ENCODE measurements at regions not wholly inside any gene's neighbourhood (a gene's known extent, or its start where the extent isn't known, plus 50 kb on each side); places are given as distances from the start of the nearest gene placed in this dataset.
A peak's percentile ranks its signal among the peaks of the same experiment; 100 is the strongest.
"Not testable (repeated sequence)": the region's sequence is repeated elsewhere in the genome, so short reads cannot be mapped to it uniquely, and the experiment has no call there.

- no peak for DNase-seq (ENCODE audit: low spot score)
These were observed 402.5 kb downstream of the PTPRC start for GRCh38 chr1:199041173-199041914.

- no peak for DNase-seq (ENCODE audit: low spot score)
These were observed 403.4 kb downstream of the PTPRC start for GRCh38 chr1:199042193-199042592.

GRCh38 chr1:199044191-199044590 lies 405.4 kb downstream of the PTPRC start:
- no peak for DNase-seq (ENCODE audit: low spot score)

GRCh38 chr1:199046618-199047017 lies 407.8 kb downstream of the PTPRC start:
- DNase-seq (ENCODE audit: low spot score) = no peak

- no peak for DNase-seq (ENCODE audit: low spot score)
These were observed 415.9 kb downstream of the PTPRC start for GRCh38 chr1:199054694-199055093.

GRCh38 chr1:199057322-199057721 lies 418.5 kb downstream of the PTPRC start:
- no peak for DNase-seq (ENCODE audit: low spot score)

GRCh38 chr1:199058281-199058680 lies 419.4 kb downstream of the PTPRC start:
- DNase-seq (ENCODE audit: low spot score) = no peak

- no peak for DNase-seq (ENCODE audit: low spot score)
These were observed 426.1 kb downstream of the PTPRC start for GRCh38 chr1:199064971-199065370.

GRCh38 chr1:199067483-199067882 lies 428.6 kb downstream of the PTPRC start:
- no peak for DNase-seq (ENCODE audit: low spot score)

- no peak for DNase-seq (ENCODE audit: low spot score)
These were observed 432.2 kb downstream of the PTPRC start for GRCh38 chr1:199071080-199071479.

GRCh38 chr1:199073166-199073565 lies 434.3 kb downstream of the PTPRC start:
- DNase-seq (ENCODE audit: low spot score) = no peak

- no peak for DNase-seq (ENCODE audit: low spot score)
These were observed 437.0 kb downstream of the PTPRC start for GRCh38 chr1:199075792-199076191.

GRCh38 chr1:199079994-199080393 lies 441.2 kb downstream of the PTPRC start:
- DNase-seq (ENCODE audit: low spot score) = no peak

- no peak for DNase-seq (ENCODE audit: low spot score)
These were observed 442.9 kb downstream of the PTPRC start for GRCh38 chr1:199081739-199082138.

- no peak for DNase-seq (ENCODE audit: low spot score)
These were observed 444.0 kb downstream of the PTPRC start for GRCh38 chr1:199082778-199083389.

- no peak for DNase-seq (ENCODE audit: low spot score)
These were observed 444.8 kb downstream of the PTPRC start for GRCh38 chr1:199083680-199084079.

GRCh38 chr1:199084293-199084692 lies 445.5 kb downstream of the PTPRC start:
- DNase-seq (ENCODE audit: low spot score) = no peak

- no peak for DNase-seq (ENCODE audit: low spot score)
These were observed 447.1 kb downstream of the PTPRC start for GRCh38 chr1:199085903-199086302.

- no peak for DNase-seq (ENCODE audit: low spot score)
These were observed 448.3 kb downstream of the PTPRC start for GRCh38 chr1:199087144-199087543.

GRCh38 chr1:199089393-199090122 lies 450.7 kb downstream of the PTPRC start:
- DNase-seq (ENCODE audit: low spot score) = no peak

GRCh38 chr1:199095628-199096027 lies 456.8 kb downstream of the PTPRC start:
- DNase-seq (ENCODE audit: low spot score) = not testable (repeated sequence)

GRCh38 chr1:199096591-199096990 lies 457.8 kb downstream of the PTPRC start:
- DNase-seq (ENCODE audit: low spot score) = peak; percentile 14

- DNase-seq (ENCODE audit: low spot score) = no peak
These were observed 459.6 kb downstream of the PTPRC start for GRCh38 chr1:199098468-199098867.

All from HT-29 (cell line).